Gastroesophageal sphincter (tissue), 4 donors: ENCODE measurements at regions not wholly inside any gene's neighbourhood (a gene's known extent, or its start where the extent isn't known, plus 50 kb on each side); places are given as distances from the start of the nearest gene placed in this dataset.

Experiments
- ATAC-seq: fragments of 150-250 bp; one replicate; pipeline ENCODE4 v1.9.1; 2016; ENCODE audit warnings: mild to moderate bottlenecking, moderate library complexity
- H3K27ac ChIP-seq, 4 donors: fragments of 200-600 bp; sonication (generic) in 3 of 4; 1 replicate in 3 of 4; 2 replicates in 1 of 4; pipeline ENCODE4 v1.5.1; 2016 to 2019
- H3K27me3 ChIP-seq: fragments of 200-600 bp; sonication (generic); one replicate; pipeline ENCODE4 v1.5.1; 2019
- H3K36me3 ChIP-seq, 2 donors: fragments of 200-600 bp; sonication (generic); one replicate each; pipeline ENCODE4 v1.5.1; 2019; ENCODE audit warnings: control low read depth in 1 of 2
- H3K4me1 ChIP-seq, 3 donors: fragments of 200-600 bp; sonication (generic); 1 replicate in 2 of 3; 2 replicates in 1 of 3; pipeline ENCODE4 v1.5.1; 2016 to 2019; ENCODE audit warnings: control low read depth in 2 of 3
- H3K4me3 ChIP-seq, 2 donors: fragments of 200-600 bp; sonication (generic); one replicate each; pipeline ENCODE4 v1.5.1; 2019; ENCODE audit warnings: mild to moderate bottlenecking in 1 of 2, moderate library complexity in 1 of 2
- H3K9me3 ChIP-seq, 3 donors: fragments of 200-600 bp; sonication (generic); one replicate each; pipeline ENCODE4 v1.5.1; 2017 to 2019; ENCODE audit warnings: control low read depth in 2 of 3
- CTCF ChIP-seq, 4 experiments: fragments of 200-600 bp in 2 of 4; fragments of 450-650 bp in 2 of 4; sonication (generic) in 1 of 4; IDR thresholded peaks; one replicate each; pipeline ENCODE4 v1.5.1; 2017 to 2019; ENCODE audit warnings: antibody characterized with exemption in 4 of 4, mild to moderate bottlenecking in 2 of 4, moderate library complexity in 2 of 4
- EP300 ChIP-seq: sonication (generic); formaldehyde crosslinking; IDR thresholded peaks from one replicate; pipeline ENCODE4 v1.6.1; 2017; ENCODE audit warnings: antibody characterized with exemption, mild to moderate bottlenecking
- POLR2A ChIP-seq, 2 donors: fragments of 450-650 bp; IDR thresholded peaks; one replicate each; pipeline ENCODE4 v1.6.1; 2017; ENCODE audit warnings: antibody characterized with exemption in 2 of 2, mild to moderate bottlenecking in 2 of 2, moderate library complexity in 1 of 2
- POLR2AphosphoS5 ChIP-seq: sonication (generic); formaldehyde crosslinking; IDR thresholded peaks from one replicate; pipeline ENCODE4 v1.6.1; 2017; ENCODE audit warnings: antibody characterized with exemption
- WGBS, 2 donors: methylation state at CpG; one replicate each; pipeline ENCODE4 v1.1.5; 2018; ENCODE audit warnings: low coverage in 1 of 2; 5-methylcytosine and 5-hydroxymethylcytosine counted together

GRCh38 chr2:60339286-60339685, 214.2 kb downstream of the BCL11A start:
- no peak for TF ChIP-seq CTCF (IDR thresholded peaks at IDR 0.05)
- TF ChIP-seq POLR2AphosphoS5, result no peak
- TF ChIP-seq EP300, result no peak
- no peak for TF ChIP-seq POLR2A (IDR thresholded peaks at IDR 0.05)
- 86 to 100% methylated on average over 2 of the region's 2 CpGs for WGBS, 2 donors
- Histone ChIP-seq H3K9me3 (no peaks in the 10 kb centered on the region), H3K4me3 (no peak overlapping the region), H3K36me3 (no peaks in the 10 kb centered on the region), H3K4me1 (no peaks in the 10 kb centered on the region), H3K27ac (no peak overlapping the region), H3K27me3 (peaks cover 5% of the 10 kb centered on the region)
- ATAC-seq, result no peak

DNA sequence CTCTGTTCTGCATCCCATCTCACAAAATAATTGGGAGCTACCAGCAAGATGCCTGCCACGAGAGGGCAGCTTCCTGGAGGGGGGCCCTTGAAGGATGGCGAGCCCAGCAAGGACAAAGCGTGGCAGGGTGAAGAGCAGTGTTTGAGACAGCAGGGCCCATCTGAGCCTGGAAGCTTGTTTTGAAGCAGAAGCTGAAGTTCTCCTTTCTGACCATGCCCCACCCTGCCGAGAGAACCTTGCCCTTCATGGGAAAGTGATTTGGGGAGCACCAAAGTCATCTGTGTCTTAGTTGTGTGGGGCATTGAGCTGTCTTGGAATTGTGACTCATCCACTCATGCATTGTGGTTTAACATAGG, 216.3 kb downstream of the BCL11A start:
- no peak overlapping the region for H3K27ac ChIP-seq
- no peak for ATAC-seq
- 50% methylated on average over 2 of the region's 4 CpGs; no CpG with 5 or more reads in 1 of the 2 donors for WGBS, 2 donors
- H3K27me3 ChIP-seq, result peaks cover 5% of the 10 kb centered on the region
- peak in 1 of 4 experiments; percentile 8 for TF ChIP-seq CTCF (IDR thresholded peaks at IDR 0.05)
- TF ChIP-seq POLR2A (IDR thresholded peaks at IDR 0.05), result no peak
- no peaks in the 10 kb centered on the region for H3K4me1 ChIP-seq
- H3K4me3 ChIP-seq, result no peak overlapping the region
- H3K9me3 ChIP-seq, result no peaks in the 10 kb centered on the region
- H3K36me3 ChIP-seq, result no peaks in the 10 kb centered on the region

DNA sequence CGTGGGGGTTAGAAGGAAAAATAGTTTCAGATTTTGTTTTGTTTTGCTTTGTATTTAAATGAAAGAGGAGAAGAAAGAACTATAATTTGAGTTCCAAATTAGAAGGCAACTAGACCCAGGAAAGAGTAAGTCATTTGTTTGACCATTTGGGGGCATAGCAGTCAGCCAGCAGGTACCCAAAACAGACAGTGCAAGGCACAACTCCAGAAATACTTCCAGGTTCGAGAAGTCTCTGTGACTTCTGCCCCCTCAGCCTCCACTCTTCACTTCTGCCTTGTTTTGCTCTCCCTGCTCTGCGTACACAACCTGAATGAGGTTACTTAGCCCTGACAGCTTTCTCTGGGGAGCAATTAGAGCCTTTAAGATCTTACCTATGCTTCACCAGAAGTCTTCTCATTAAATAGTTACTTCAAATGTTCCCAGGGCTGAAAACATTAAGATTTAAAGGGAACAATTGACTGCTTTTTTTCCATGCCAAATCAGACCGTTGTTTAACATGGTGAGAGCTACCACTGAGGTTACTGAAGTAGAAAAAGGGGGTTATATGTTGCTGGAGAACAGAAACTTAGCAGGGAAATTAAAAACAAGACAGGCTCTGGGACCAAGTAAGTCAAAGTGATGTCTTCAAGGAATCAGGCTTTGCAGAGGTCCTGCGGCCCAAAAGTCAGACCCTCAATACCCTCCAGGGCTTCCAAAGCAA, 216.9 kb downstream of the BCL11A start:
- peaks cover 5% of the 10 kb centered on the region for H3K27me3 ChIP-seq
- TF ChIP-seq POLR2AphosphoS5, result no peak
- no peak for TF ChIP-seq CTCF (IDR thresholded peaks at IDR 0.05)
- TF ChIP-seq POLR2A (IDR thresholded peaks at IDR 0.05), result no peak
- no peak for TF ChIP-seq EP300
- no peaks in the 10 kb centered on the region for H3K4me1 ChIP-seq
- no peak overlapping the region for H3K4me3 ChIP-seq
- no peak overlapping the region for H3K27ac ChIP-seq
- no peaks in the 10 kb centered on the region for H3K9me3 ChIP-seq
- WGBS, 2 donors, result 65 to 78% methylated on average over 5 of the region's 5 CpGs
- no peaks in the 10 kb centered on the region for H3K36me3 ChIP-seq
- no peak for ATAC-seq

- Histone ChIP-seq H3K36me3 (no peaks in the 10 kb centered on the region), H3K4me1 (no peaks in the 10 kb centered on the region), H3K27ac (no peak overlapping the region), H3K27me3 (no peaks in the 10 kb centered on the region), H3K9me3 (no peaks in the 10 kb centered on the region), H3K4me3 (no peak overlapping the region)
- ATAC-seq, result no peak
- no peak for TF ChIP-seq POLR2A (IDR thresholded peaks at IDR 0.05)
- TF ChIP-seq EP300, result no peak
- TF ChIP-seq POLR2AphosphoS5, result no peak
- TF ChIP-seq CTCF (IDR thresholded peaks at IDR 0.05), result no peak
- 47 to 51% methylated on average over 6 to 11 of the region's 13 CpGs for WGBS, 2 donors
Observed at GRCh38 chr2:60335533-60336237, 217.8 kb downstream of the BCL11A start.

DNA sequence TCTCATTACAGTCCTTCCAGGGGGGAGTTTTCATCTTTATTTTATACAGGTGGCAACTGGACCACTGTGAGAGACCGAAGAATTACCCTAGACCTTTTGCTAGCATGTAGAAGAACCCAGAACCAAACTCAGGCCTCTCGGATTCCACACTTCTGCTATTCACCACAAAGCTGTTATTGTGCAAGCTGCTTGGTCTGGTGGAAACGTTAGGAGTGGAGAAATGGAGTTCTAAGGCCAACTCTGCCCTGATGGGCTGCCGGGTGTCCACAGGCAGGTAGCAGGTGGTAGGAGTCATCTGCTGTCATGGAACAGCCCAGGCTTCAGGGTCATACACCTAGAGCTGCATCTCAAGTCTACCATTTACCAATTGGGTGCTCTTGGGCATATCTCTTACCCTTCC, 218.8 kb downstream of the BCL11A start:
- WGBS, 2 donors, result 94% methylated on average over 2 of the region's 4 CpGs; no CpG with 5 or more reads in 1 of the 2 donors
- ATAC-seq, result no peak

More for the DNA sequence above, 218.8 kb downstream of the BCL11A start:
- H3K4me3 ChIP-seq, result no peak overlapping the region
- TF ChIP-seq CTCF (IDR thresholded peaks at IDR 0.05) (no peak), POLR2A (IDR thresholded peaks at IDR 0.05) (no peak), POLR2AphosphoS5 (no peak), EP300 (no peak)
- no peaks in the 10 kb centered on the region for H3K9me3 ChIP-seq
- H3K27me3 ChIP-seq, result no peaks in the 10 kb centered on the region
- no peaks in the 10 kb centered on the region for H3K36me3 ChIP-seq
- H3K4me1 ChIP-seq, result no peaks in the 10 kb centered on the region
- no peak overlapping the region for H3K27ac ChIP-seq
